Breast epithelium (tissue), 3 donors: ENCODE measurements at regions not wholly inside any gene's neighbourhood (a gene's known extent, or its start where the extent isn't known, plus 50 kb on each side); places are given as distances from the start of the nearest gene placed in this dataset.
"Not testable (repeated sequence)": the region's sequence is repeated elsewhere in the genome, so short reads cannot be mapped to it uniquely, and the experiment has no call there.

ENCODE experiments used
- CTCF ChIP-seq, 3 donors: fragments of 450-650 bp; IDR thresholded peaks; one replicate each; pipeline ENCODE4 v1.5.1; 2016 to 2017; ENCODE audit warnings: antibody characterized with exemption in 3 of 3, mild to moderate bottlenecking in 3 of 3, moderate library complexity in 3 of 3
- POLR2AphosphoS5 ChIP-seq, 3 donors: sonication (generic); formaldehyde crosslinking; IDR thresholded peaks; one replicate each; pipeline ENCODE4 v1.6.1; 2017; ENCODE audit warnings: antibody characterized with exemption in 3 of 3

GRCh38 chr10:8164640-8165039, 110.2 kb downstream of the GATA3 start:
- TF ChIP-seq CTCF, POLR2AphosphoS5 (IDR thresholded peaks at IDR 0.05): not testable (repeated sequence)
